CD14-positive monocyte (primary cell): ENCODE measurements at regions not wholly inside any gene's neighbourhood (a gene's known extent, or its start where the extent isn't known, plus 50 kb on each side); places are given as distances from the start of the nearest gene placed in this dataset.

Experiments used
- DNase-seq, 3 donors: peaks; one replicate each; pipeline ENCODE4 v3.0.0-alpha.2; 2011 to 2022
- H2AFZ ChIP-seq: 2 replicates; pipeline ENCODE4 v1.6.0; 2012; ENCODE audit warnings: mild to moderate bottlenecking, low read depth, low read length, inconsistent platforms; ENCODE audit not compliant: insufficient read depth, poor library complexity, severe bottlenecking
- H3K27ac ChIP-seq, 2 donors: 1 replicate in 1 of 2; 2 replicates in 1 of 2; pipeline ENCODE4 v1.5.1; 2012 to 2013; ENCODE audit warnings: low read length in 2 of 2, control low read depth in 1 of 2, inconsistent platforms in 1 of 2, low read depth in 1 of 2, mild to moderate bottlenecking in 1 of 2
- H3K27me3 ChIP-seq, 2 donors: one replicate each; pipeline versions ENCODE4 v1.6.0 to v1.6.1; 2011 to 2013; ENCODE audit warnings: low read length in 2 of 2; ENCODE audit not compliant: control insufficient read depth in 2 of 2, insufficient read depth in 2 of 2
- H3K36me3 ChIP-seq, 2 donors: replicated peaks in 1 of 2; 1 replicate in 1 of 2; 2 replicates in 1 of 2; pipeline versions ENCODE4 v1.5.1 to v1.6.1; 2012 to 2013; ENCODE audit warnings: low read length in 2 of 2, control low read depth in 1 of 2, inconsistent platforms in 1 of 2, mild to moderate bottlenecking in 1 of 2; ENCODE audit not compliant: insufficient read depth in 2 of 2, control insufficient read depth in 1 of 2
- H3K4me1 ChIP-seq, 2 donors: 1 replicate in 1 of 2; 2 replicates in 1 of 2; pipeline versions ENCODE4 v1.5.1 to v1.6.1; 2012 to 2013; ENCODE audit warnings: low read length in 2 of 2, control low read depth in 1 of 2, inconsistent platforms in 1 of 2, mild to moderate bottlenecking in 1 of 2, moderate library complexity in 1 of 2; ENCODE audit not compliant: insufficient read depth in 2 of 2, control insufficient read depth in 1 of 2
- H3K4me2 ChIP-seq: replicated peaks from 2 replicates; pipeline ENCODE3; 2012; ENCODE audit warnings: low read length, moderate library complexity, mild to moderate bottlenecking; ENCODE audit not compliant: poor library complexity, severe bottlenecking; ENCODE audit errors: extremely low read depth
- H3K4me3 ChIP-seq, 3 experiments: fragments of 200-600 bp in 1 of 3; sonication (generic) in 1 of 3; replicated peaks in 1 of 3; 1 replicate in 2 of 3; 2 replicates in 1 of 3; pipeline ENCODE4 v1.5.1; 2011 to 2013; ENCODE audit warnings: low read length in 3 of 3, mild to moderate bottlenecking in 3 of 3, control low read depth in 2 of 3, low read depth in 2 of 3, inconsistent platforms in 1 of 3, moderate library complexity in 1 of 3
- H3K79me2 ChIP-seq: 2 replicates; pipeline ENCODE4 v1.6.0; 2012; ENCODE audit warnings: mild to moderate bottlenecking, control low read depth, inconsistent platforms, low read length, moderate library complexity; ENCODE audit not compliant: insufficient read depth
- H3K9ac ChIP-seq: 2 replicates; pipeline ENCODE4 v1.6.0; 2017; ENCODE audit warnings: low read length, mild to moderate bottlenecking; ENCODE audit not compliant: insufficient read depth, poor library complexity, severe bottlenecking
- H3K9me3 ChIP-seq, 2 donors: replicated peaks in 1 of 2; 1 replicate in 1 of 2; 2 replicates in 1 of 2; pipeline versions ENCODE4 v1.5.1 to v1.6.1; 2012 to 2013; ENCODE audit warnings: low read length in 2 of 2, control low read depth in 1 of 2; ENCODE audit not compliant: control insufficient read depth in 1 of 2, insufficient read depth in 1 of 2
- H4K20me1 ChIP-seq: 2 replicates; pipeline ENCODE4 v1.6.0; 2012; ENCODE audit warnings: mild to moderate bottlenecking, low read length, control low read depth, moderate library complexity; ENCODE audit not compliant: insufficient read depth
- H3K27ac Mint-ChIP-seq, 7 donors: one replicate each; pipeline ENCODE4 v1.8.0; 2020; ENCODE audit warnings: mild to moderate bottlenecking in 7 of 7, mixed read lengths in 7 of 7, moderate library complexity in 6 of 7, inconsistent platforms in 2 of 7
- H3K27me3 Mint-ChIP-seq, 3 donors: one replicate each; pipeline ENCODE4 v1.8.0; 2021 to 2022; ENCODE audit warnings: low read depth in 3 of 3, mild to moderate bottlenecking in 3 of 3, mixed read lengths in 3 of 3, moderate library complexity in 3 of 3, inconsistent platforms in 1 of 3
- H3K36me3 Mint-ChIP-seq, 2 donors: one replicate each; pipeline ENCODE4 v1.8.0; 2020; ENCODE audit warnings: mixed read lengths in 2 of 2, inconsistent platforms in 1 of 2, mild to moderate bottlenecking in 1 of 2
- H3K4me1 Mint-ChIP-seq: one replicate; pipeline ENCODE4 v1.8.0; 2020; ENCODE audit warnings: mild to moderate bottlenecking, mixed read lengths
- H3K4me3 Mint-ChIP-seq, 2 donors: one replicate each; pipeline ENCODE4 v1.8.0; 2020; ENCODE audit warnings: mild to moderate bottlenecking in 2 of 2, mixed read lengths in 2 of 2, moderate library complexity in 1 of 2
- H3K9me3 Mint-ChIP-seq, 7 donors: one replicate each; pipeline ENCODE4 v1.8.0; 2020 to 2022; ENCODE audit warnings: mixed read lengths in 7 of 7, mild to moderate bottlenecking in 6 of 7, moderate library complexity in 6 of 7, inconsistent platforms in 2 of 7
- CTCF ChIP-seq: fragments of 200-600 bp; IDR thresholded peaks from one replicate; pipeline ENCODE4 v1.8.0; 2022; ENCODE audit warnings: antibody characterized with exemption, mild to moderate bottlenecking
- WGBS: methylation state at CpG from one replicate; pipeline ENCODE4 v1.1.5; 2013; ENCODE audit warnings: missing lambda C conversion rate; ENCODE audit not compliant: insufficient coverage; 5-methylcytosine and 5-hydroxymethylcytosine counted together
- intact Hi-C, 2 donors: fragments of 100-400 bp; cut with micrococcal nuclease; formaldehyde crosslinking; loops; one replicate each; pipeline versions ENCODE4 v1.15.0 to v1.15.1; 2023

GRCh38 chr19:28294395-28294794 lies 918.6 kb downstream of the UQCRFS1 start:
- Mint-ChIP-seq H3K9me3 (peaks cover 0 to 8% (median 2%) of the 10 kb centered on the region in 7 donors), H3K4me3 (no peak overlapping the region), H3K27me3 (peaks cover 0 to 4% (median 1%) of the 10 kb centered on the region in 3 donors), H3K4me1 (no peaks in the 10 kb centered on the region), H3K27ac (peak overlapping the region in 1 of 7 donors; percentile 72), H3K36me3 (no peaks in the 10 kb centered on the region)
- H3K4me2 ChIP-seq = no peak overlapping the region
- no peak for TF ChIP-seq CTCF
- no peaks in the 10 kb centered on the region for H3K36me3 ChIP-seq
- no peaks in the 10 kb centered on the region for H3K27me3 ChIP-seq
- WGBS = 69% methylated on average over 6 of the region's 6 CpGs
- intact Hi-C loops = no loop called here
- H2AFZ ChIP-seq = no peak overlapping the region
- H4K20me1 ChIP-seq = no peaks in the 10 kb centered on the region
- no peaks in the 10 kb centered on the region for H3K4me1 ChIP-seq
- no peak overlapping the region for H3K9ac ChIP-seq
- DNase-seq = no peak
- no peak overlapping the region for H3K4me3 ChIP-seq
- H3K9me3 ChIP-seq = peaks cover 0 to 3% of the 10 kb centered on the region in 2 donors
- no peaks in the 10 kb centered on the region for H3K79me2 ChIP-seq
- no peak overlapping the region for H3K27ac ChIP-seq

DNA sequence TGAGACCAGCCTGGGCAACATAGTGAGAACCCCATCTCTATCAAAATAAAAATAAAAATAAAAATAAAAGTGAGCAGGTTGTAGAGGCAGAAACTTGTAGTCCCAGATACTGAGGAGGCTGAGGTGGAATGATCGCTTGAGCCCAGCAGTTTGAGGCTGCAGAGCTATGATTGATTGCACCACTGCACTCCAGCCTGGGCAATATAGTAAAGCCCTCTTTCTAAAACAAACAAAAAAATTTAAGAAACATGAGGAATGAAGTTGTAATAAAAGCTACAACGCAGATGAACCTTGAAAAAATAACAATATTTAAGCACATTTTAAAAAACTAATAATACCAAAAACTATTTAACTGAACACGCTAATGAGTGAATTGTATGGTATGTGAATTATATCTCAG lies 919.3 kb downstream of the UQCRFS1 start:
- intact Hi-C loops = no loop called here
- no CpG with 5 or more reads among the region's 3 CpGs for WGBS

More for the DNA sequence above, 919.3 kb downstream of the UQCRFS1 start:
- H4K20me1 ChIP-seq = no peaks in the 10 kb centered on the region
- H3K9ac ChIP-seq = no peak overlapping the region
- no peak overlapping the region for H3K4me3 ChIP-seq
- H3K4me1 Mint-ChIP-seq = no peaks in the 10 kb centered on the region
- no peaks in the 10 kb centered on the region for H3K4me1 ChIP-seq
- no peaks in the 10 kb centered on the region for H3K27me3 ChIP-seq
- no peaks in the 10 kb centered on the region for H3K36me3 Mint-ChIP-seq
- DNase-seq = no peak
- no peaks in the 10 kb centered on the region for H3K79me2 ChIP-seq
- H3K9me3 ChIP-seq = peaks cover 0 to 3% of the 10 kb centered on the region in 2 donors
- no peak overlapping the region for H3K27ac Mint-ChIP-seq
- H2AFZ ChIP-seq = no peak overlapping the region
- H3K27ac ChIP-seq = no peak overlapping the region
- H3K9me3 Mint-ChIP-seq = peaks cover 0 to 8% (median 2%) of the 10 kb centered on the region in 7 donors
- H3K27me3 Mint-ChIP-seq = peaks cover 0 to 4% (median 1%) of the 10 kb centered on the region in 3 donors
- no peak overlapping the region for H3K4me2 ChIP-seq
- H3K36me3 ChIP-seq = no peaks in the 10 kb centered on the region
- no peak for TF ChIP-seq CTCF
- H3K4me3 Mint-ChIP-seq = no peak overlapping the region
